GM12864 (cell line): ENCODE measurements at regions not wholly inside any gene's neighbourhood (a gene's known extent, or its start where the extent isn't known, plus 50 kb on each side); places are given as distances from the start of the nearest gene placed in this dataset.

ENCODE experiments used
- DNase-seq: peaks from one replicate; pipeline ENCODE4 v3.0.0-alpha.2; 2011; ENCODE audit warnings: low read depth
- H3K4me3 ChIP-seq: 2 replicates; pipeline ENCODE4 v1.5.1; 2011; ENCODE audit warnings: mild to moderate bottlenecking, low read depth, low read length, control low read depth
- TF ChIP-seq, protein P1 (sequence below): IDR thresholded peaks from 2 replicates; pipeline ENCODE4 v1.5.1; 2011; ENCODE audit warnings: low read depth, mild to moderate bottlenecking, moderate library complexity, low read length, control low read depth, inconsistent platforms; ENCODE audit errors: missing control alignments

DNA sequence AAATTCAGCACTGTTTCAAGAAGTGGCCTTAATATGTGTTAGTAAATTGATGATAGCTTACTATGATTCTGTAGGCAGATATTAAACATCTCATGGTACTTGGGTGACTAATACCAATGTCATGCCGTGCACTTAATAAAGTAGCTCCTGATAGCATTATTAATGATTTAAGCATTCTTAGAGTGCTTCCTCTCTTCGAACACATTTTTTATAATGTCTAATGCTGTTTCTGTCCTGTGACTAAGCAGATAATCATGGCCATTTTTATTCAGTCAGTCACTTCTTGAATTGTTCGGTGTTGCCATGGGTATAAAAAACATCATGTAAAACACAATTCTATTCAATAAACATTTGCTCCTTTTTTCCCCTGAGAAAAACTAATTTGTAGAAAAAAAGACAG is 804.6 kb upstream of the ADGRL4 start:
- TF ChIP-seq, protein P1, sequence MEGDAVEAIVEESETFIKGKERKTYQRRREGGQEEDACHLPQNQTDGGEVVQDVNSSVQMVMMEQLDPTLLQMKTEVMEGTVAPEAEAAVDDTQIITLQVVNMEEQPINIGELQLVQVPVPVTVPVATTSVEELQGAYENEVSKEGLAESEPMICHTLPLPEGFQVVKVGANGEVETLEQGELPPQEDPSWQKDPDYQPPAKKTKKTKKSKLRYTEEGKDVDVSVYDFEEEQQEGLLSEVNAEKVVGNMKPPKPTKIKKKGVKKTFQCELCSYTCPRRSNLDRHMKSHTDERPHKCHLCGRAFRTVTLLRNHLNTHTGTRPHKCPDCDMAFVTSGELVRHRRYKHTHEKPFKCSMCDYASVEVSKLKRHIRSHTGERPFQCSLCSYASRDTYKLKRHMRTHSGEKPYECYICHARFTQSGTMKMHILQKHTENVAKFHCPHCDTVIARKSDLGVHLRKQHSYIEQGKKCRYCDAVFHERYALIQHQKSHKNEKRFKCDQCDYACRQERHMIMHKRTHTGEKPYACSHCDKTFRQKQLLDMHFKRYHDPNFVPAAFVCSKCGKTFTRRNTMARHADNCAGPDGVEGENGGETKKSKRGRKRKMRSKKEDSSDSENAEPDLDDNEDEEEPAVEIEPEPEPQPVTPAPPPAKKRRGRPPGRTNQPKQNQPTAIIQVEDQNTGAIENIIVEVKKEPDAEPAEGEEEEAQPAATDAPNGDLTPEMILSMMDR, result no peak
- no peak overlapping the region for H3K4me3 ChIP-seq
- no peak for DNase-seq

GRCh38 chr1:79808816-79809475 is 802.4 kb upstream of the ADGRL4 start:
- TF ChIP-seq, protein P1, result no peak
- no peak for DNase-seq
- H3K4me3 ChIP-seq, result no peak overlapping the region

- TF ChIP-seq, protein P1, result no peak
- DNase-seq, result no peak
- H3K4me3 ChIP-seq, result no peak overlapping the region
These were observed 801.3 kb upstream of the ADGRL4 start for GRCh38 chr1:79807816-79808215.

GRCh38 chr1:79797487-79797886 is 791.0 kb upstream of the ADGRL4 start:
- TF ChIP-seq, protein P1, result no peak
- no peak overlapping the region for H3K4me3 ChIP-seq
- DNase-seq, result no peak

GRCh38 chr1:79796434-79796833 is 789.9 kb upstream of the ADGRL4 start:
- no peak overlapping the region for H3K4me3 ChIP-seq
- TF ChIP-seq, protein P1, result no peak
- DNase-seq, result no peak

DNA sequence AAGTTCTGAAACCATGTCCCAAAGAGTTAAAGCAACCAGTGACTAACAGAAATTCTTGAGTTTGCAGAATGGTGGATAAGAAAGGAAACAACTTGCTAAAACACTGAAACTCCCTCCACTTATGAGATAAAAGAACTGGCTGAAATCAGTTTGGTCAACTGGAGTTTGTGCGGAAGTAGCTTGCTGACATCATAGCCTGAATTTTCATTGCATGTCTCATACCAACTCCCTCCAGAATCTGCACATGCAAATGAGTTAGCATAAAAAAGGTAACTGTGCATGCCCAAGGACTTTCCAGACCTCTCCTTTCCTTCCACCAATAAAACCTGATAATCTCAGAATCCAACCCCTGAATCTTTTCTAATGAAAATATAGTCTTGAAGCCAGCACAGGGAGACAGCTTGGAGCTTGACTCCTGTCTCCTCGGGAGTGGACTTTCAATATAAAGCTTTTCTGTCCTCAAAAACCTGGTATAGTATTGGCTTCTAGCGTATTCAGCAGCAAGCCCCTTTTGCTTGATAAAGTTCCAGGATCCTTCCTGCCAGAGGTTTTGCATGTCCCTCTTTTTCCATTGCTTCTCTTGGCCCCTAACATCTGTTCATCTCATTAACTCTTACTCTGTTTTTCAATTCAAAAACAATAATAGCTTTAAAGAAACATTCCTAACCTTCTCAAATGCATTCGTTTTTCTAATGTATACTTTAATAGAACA is 785.8 kb upstream of the ADGRL4 start:
- no peak overlapping the region for H3K4me3 ChIP-seq
- TF ChIP-seq, protein P1, result no peak
- no peak for DNase-seq
